ENCODE measurements at regions not wholly inside any gene's neighbourhood (a gene's known extent, or its start where the extent isn't known, plus 50 kb on each side); places are given as distances from the start of the nearest gene placed in this dataset.
A peak's percentile ranks its signal among the peaks of the same experiment; 100 is the strongest.

DNA sequence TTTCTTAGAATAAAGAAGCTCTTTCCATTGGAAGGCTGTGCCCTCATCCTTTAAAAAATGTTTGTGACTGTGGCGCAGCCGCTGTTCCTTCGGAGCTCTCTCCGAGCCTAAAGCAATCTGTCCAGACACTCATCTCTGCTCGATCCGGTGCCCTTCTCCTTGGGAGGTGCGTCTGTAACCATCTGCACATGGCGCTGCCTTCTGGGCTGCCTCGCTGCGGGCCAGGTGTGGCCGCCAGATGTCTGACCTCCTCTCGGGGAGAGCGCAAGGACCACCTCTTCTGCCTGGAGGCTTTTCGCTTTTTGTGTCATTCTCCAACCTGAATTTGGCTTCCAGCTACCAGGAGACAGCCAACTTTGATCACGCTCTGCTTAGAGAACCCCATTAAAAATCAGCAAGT is 153.4 kb upstream of the PTCH1 start:
- DNase-seq (ENCODE audit: low read depth in 3 of 3), result no peak

DNA sequence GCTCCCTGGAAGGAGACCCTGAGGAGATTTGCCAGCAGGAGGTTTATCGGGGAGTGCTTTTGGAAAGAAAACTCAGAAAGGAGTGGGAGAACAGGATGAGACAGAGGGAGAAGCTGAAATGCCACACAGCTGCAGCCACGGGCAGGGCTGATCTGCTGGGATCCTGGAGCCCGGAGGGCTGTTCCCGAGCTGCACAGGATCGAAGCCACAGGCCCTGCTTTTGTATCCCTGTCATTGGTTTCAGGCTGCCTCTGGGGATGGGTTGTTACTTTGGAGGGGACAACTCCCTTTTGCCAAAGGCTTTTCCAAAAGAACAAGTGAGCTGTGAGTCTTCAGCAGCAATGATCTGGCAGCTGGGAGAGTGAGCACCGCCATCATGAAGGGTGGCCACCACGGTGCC is 152.5 kb upstream of the PTCH1 start:
- DNase-seq (ENCODE audit: low read depth in 3 of 3), result no peak

GRCh38 chr9:95667789-95668188 is 151.0 kb upstream of the PTCH1 start:
- DNase-seq (ENCODE audit: low read depth in 3 of 3), result no peak

- DNase-seq (ENCODE audit: low read depth in 3 of 3), result no peak
Measured at GRCh38 chr9:95666785-95667155, 150.0 kb upstream of the PTCH1 start.

GRCh38 chr9:95666096-95666784 is 149.5 kb upstream of the PTCH1 start:
- DNase-seq (ENCODE audit: low read depth in 3 of 3), result no peak

DNA sequence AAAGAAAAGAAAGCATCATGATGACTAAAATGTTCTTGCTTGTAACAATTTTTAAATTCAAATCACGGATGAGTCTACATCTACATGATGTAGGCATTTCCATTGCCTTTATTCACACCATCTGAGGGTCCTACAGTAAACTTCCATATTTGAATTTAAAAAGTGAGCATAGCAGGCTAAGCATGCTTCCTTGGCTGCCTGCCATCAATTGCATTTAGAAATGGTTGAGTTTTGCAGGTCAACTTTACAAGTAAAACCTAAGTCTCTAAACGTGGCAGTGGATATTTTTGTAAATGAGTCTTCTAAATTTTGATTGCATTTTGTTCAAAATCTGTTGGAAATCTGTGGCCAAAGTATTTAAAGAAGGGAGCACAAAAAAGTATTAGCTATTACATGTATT is 136.5 kb upstream of the PTCH1 start:
- no peak for DNase-seq (ENCODE audit: low read depth in 3 of 3)

GRCh38 chr9:95650720-95651119 is 133.9 kb upstream of the PTCH1 start:
- no peak for DNase-seq (ENCODE audit: low read depth in 3 of 3)

DNA sequence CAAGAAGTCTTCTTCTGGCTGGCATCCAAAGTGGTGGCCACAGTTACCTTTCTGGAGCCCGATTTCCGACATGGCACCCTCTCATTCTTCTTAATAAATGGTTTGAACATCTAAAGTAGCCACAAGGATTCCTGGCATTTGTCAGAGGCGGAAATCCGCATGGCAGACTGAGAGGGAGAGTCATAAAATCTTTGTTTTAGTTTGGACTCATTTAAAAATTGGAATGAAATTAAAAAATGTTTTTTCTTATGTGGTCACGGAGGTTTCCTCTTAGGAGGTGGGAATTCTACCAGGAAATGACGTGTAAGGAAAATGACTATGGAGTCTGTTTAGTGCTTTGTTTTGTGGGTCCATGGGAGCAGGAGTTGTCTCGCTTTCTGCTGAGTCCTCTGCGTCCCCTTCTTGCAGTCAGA is 133.0 kb upstream of the PTCH1 start:
- DNase-seq (ENCODE audit: low read depth in 3 of 3), result no peak

DNA sequence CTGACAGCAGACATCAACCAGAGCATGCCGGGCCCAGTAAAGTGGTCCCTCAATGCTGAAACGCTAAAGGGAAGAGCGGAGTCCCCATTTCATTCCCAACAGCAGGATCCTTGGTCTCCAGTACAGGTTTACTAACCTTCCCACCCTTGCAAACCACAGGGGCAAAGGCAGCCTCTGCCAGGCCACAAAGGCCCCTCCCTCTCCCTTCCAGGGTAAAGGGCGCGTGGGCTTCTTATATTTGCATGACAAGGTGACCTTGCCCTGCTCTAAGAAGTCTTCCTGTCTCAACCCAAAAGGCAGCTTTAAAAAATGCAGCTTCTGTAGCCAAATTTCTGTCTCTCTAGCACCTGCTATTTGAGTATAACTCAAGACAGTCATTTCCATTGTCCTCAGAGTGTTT is 131.5 kb upstream of the PTCH1 start:
- DNase-seq (ENCODE audit: low read depth in 3 of 3), result no peak

DNA sequence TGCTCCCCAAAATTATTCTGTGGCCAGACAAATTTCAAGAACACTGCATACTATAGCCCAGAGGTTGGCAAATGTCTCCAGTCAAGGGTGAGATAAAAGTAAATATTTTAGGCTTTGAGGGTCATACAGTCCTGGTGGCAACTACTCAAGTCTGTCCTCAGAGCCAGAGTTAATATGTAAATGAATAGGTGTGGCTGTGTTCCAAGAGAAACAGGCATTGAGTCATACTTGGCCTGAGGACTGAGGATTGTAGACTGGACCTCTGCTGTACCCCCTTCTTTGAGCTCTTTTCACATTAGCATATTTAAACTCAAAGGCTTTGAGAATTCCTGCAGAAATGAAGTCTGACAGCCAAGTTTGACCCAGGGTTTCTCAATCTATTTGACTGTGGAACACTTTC is 129.2 kb upstream of the PTCH1 start:
- no peak for DNase-seq (ENCODE audit: low read depth in 3 of 3)

DNA sequence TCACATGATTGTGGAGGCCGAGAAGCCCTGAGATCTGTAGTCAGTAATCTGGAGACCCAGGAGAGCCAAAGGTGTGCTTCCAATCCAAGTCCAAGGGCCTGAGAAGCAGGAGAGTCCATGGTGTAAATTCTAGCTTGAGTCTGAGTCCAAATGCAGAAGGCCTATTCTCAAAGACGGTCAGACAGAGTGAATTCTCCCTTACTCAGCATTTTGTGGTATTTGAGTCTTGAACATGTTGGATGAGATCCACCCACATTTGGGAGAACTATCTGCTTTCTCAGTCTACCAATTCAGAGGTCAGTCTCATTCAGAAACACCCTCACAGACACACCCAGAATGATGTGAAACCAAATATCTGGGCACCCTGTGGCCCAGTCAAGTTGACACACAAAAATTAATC is 128.8 kb upstream of the PTCH1 start:
- DNase-seq (ENCODE audit: low read depth in 3 of 3), result no peak

DNA sequence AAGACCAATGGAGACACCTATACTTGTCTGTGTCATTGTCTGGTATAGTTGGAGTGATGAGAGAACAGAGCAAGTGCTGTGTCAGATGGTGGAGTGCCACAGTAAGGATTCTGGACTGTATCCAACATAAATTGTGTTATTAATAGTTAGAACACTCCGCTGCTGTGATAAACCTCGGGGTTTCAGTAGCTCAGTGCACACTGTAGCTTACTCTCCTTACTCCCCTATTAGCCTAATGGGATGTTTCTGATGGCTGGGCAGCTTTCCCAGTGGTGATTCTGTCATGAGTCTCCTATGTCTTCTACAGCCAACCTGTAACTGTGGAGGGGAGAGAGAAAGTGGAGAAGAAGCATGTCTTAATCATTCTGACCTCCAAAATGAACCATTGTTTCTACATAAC is 127.6 kb upstream of the PTCH1 start:
- DNase-seq (ENCODE audit: low read depth in 3 of 3), result no peak

- no peak for DNase-seq (ENCODE audit: low read depth in 3 of 3)
Measured at GRCh38 chr9:95643619-95644018, 126.8 kb upstream of the PTCH1 start.

DNA sequence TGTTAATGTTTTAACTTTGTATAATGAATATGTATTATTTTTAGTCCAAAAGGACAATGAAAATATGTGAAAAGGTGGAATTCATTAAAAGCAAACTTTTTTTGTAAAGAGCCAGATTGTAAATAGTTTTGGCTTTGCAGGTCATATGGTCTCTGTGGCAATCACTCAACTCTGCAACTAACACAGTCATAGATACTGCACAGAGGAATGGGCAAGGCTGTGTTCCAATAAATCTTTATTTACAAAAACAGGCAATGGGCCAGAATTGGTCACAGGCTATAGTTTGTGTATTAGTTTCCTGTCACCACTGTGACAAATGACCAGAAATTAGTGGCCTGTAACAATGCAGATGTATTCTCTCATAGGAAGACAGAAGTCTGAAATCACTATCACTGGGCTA is 125.4 kb upstream of the PTCH1 start:
- no peak for DNase-seq (ENCODE audit: low read depth in 3 of 3)

DNA sequence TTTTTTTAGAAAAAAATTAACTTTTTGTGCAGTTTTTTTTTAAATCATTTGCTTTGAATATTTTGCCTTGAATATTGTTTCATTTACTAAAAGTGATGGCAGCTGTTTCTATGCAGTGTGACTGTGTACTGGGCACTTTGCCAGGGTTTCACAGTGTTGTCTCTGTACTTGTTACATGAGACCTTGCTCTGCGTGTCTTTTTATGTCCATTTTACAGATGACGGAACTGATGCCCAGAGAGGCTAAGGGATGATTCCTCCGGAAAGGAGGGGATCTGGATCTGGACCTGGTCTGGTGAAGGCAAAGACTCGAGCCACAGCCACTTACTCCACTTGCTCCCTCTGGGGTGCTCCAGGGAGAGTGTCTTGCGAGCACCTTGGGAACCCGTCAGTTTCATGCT is 124.8 kb upstream of the PTCH1 start:
- DNase-seq (ENCODE audit: low read depth in 3 of 3), result no peak

GRCh38 chr9:95640336-95640735 is 123.6 kb upstream of the PTCH1 start:
- no peak for DNase-seq (ENCODE audit: low read depth in 3 of 3)

DNA sequence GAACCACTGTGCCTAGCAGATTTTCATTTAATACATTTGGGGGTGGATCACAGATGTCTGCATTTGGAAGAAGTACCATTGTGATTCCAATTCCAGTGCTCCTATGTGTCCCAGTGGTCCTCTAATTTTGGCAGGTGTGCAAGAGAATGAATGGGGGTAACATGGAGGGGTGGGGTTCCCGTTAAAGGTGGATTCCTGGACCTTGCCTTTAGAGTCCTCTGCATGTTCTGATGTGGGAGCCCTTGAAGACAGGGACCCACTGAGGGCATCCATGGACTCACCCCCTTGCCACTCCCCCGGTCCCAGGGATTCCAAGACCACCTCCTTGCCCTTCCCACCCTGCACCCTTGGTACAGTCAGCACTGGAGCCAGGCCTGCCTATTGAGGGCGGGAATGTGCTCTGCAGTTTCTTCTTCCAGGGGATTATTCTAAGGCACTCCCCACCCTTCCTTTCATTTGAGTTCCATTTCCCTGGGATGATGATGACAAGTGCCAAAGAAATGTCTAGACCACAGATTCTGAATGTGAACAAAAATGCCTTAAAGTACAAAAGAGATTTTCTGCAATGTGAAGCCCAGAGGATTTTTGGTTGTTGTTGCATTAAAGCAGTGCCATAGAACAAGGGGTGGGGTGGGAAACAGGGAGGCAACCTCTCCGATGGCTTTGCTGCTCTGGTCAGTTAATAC is 119.4 kb upstream of the PTCH1 start:
- DNase-seq (ENCODE audit: low read depth in 3 of 3), result no peak

GRCh38 chr9:95634536-95634935 is 117.8 kb upstream of the PTCH1 start:
- DNase-seq (ENCODE audit: low read depth in 3 of 3), result no peak

DNA sequence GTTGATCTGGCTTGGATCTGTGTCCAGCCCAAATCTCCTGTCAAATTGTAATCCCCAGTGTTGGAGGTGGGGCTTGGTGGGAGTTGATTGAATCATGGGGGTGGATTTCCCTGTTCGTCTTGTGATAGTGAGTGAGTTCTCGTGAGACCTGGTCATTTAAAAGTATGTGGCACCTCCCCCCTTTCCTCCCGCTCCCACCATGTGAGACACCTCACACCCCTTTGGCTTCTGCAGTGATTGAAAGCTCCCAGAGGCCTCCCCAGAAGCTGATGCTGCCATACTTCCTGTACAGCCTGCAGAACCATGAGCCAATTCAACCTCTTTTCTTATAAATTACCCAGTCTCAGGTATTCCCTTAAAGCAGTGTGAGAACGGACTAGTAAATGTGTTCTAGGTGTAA is 117.3 kb upstream of the PTCH1 start:
- no peak for DNase-seq (ENCODE audit: low read depth in 3 of 3)

- no peak for DNase-seq (ENCODE audit: low read depth in 3 of 3)
Measured at GRCh38 chr9:95629585-95629984, 112.8 kb upstream of the PTCH1 start.

GRCh38 chr9:95627802-95628201 is 111.0 kb upstream of the PTCH1 start:
- DNase-seq (ENCODE audit: low read depth in 3 of 3), result no peak

DNA sequence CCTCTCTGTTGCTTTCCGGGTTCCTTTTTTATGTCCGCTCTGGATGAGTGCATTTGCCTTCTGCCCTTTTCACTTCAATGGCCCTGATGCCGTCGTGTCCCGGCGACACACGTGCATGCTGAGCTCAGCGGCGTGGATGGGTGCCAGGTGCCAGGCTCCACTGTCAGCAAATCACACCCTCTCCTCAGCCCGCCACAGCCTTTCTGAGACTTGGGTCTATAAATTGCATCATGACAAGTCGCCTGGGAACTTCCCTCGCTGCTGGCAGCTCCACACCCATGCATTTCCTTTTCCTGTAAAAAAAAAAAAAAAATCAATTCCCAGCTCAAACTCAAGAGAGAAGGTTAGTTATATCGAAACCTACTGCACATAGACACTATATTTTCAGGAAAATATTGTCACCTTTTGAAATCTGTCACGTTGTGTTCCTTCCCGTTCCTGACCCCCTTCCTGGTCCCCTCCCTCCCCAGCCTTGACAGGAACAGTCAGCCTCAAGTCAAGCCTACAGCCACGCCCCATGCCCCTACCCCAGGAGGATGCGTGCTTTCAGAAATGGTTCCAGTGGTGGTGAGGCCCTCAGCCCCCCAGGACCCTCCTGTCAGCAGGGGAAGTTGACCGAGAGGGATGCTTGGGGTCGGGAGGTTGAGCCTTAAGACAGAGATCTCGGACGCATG is 110.3 kb upstream of the PTCH1 start:
- DNase-seq (ENCODE audit: low read depth in 3 of 3), result peak; percentile 22 to 47 (median 33)

DNA sequence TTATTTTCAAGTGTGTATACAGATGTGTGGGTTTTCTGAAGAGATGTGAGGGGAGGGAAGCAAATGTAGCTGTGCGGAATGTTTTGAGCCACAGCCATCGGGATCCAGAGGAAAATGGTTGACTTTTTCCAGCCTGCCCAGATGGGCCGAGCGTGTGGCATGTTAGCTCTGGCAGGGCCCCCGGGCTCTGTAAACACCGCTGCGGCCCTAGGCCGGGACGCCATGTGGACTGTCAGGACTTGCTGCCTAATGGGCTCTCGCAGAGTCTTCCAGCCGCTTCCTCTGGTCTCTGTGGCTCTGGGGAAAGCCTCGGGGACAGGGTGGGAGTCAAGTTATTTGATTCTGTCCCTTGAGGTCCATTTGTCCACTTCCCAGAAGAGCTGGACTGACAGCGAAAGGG is 109.6 kb upstream of the PTCH1 start:
- no peak for DNase-seq (ENCODE audit: low read depth in 3 of 3)

Measured in stimulated activated CD4-positive, alpha-beta T cell treated with anti-CD3 and anti-CD28 coated beads, TNF-alpha, amount 100 ng/mL, for 48 hours (primary cell).